GM19239 (cell line): ENCODE measurements at regions not wholly inside any gene's neighbourhood (a gene's known extent, or its start where the extent isn't known, plus 50 kb on each side); places are given as distances from the start of the nearest gene placed in this dataset.
"Not testable (repeated sequence)": the region's sequence is repeated elsewhere in the genome, so short reads cannot be mapped to it uniquely, and the experiment has no call there.

ENCODE experiments used
- DNase-seq: peaks from one replicate; pipeline ENCODE4 v3.0.0; 2011; ENCODE audit warnings: low spot score; ENCODE audit not compliant: insufficient read length
- FAIRE-seq: peaks from 2 replicates; lab custom pipeline; 2011; peaks lifted over from hg19 to GRCh38; lab: Jason Lieb, UNC

DNA sequence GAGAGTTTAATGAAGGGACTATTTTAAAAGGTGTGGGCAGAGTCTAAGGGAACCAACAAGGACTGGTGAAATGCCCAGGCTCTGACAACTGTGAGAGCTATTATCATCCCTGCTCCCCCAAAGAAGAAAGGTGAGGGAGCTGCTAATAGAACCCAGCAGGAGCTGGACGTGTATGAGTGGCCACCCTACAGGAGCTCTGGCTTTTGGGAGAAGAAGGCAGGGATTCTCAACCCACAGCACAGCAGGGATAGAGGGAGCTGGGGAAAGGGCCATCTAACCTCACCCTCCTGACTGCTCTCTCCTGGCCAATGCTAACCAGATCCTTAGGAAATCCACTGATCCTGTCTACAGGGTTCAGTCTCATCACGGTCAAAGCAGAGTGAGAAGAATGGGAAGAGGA lies 57.1 kb downstream of the GRIN2B start:
- DNase-seq (no peak), FAIRE-seq (no peak)

GRCh38 chr12:13918897-13919296 lies 62.5 kb downstream of the GRIN2B start:
- DNase-seq (no peak), FAIRE-seq (no peak)

DNA sequence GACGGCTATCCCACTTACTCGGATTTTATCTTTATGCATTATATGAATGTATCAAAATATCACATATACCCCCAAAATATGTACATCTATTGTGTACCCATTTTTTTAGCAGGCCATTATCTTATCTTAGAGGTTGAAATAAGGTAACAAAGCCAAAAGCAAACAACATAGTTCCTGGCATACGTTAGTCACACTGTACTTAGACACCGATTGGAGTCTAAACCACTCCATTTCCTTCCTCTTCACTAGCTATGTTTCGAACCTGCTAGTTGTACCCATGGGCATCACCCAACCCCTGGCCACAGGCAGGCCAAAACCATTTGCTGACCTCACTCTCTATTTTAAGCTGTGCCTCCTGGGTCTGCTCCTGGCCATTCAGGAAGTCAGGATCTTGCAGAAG lies 66.3 kb downstream of the GRIN2B start:
- DNase-seq (no peak), FAIRE-seq (no peak)

DNA sequence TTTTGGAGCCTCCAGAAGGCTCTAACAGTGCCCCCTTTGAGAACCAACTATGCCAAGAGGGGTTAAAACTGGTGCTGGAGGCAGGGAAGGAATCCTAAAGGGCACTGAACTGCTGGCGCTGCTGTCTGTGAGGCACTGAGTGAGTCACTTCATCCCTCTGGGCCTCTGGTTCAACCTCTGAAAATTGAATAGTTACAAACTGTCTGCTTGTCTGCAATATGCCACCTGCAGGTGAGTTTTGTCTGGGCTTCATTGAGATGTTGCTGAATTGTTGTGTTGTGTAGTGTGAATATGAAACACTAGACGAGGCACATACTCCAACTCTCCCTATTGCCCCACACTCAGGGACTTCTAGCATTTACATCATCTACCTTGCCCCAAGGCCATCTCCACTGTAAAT lies 68.0 kb downstream of the GRIN2B start:
- DNase-seq (no peak), FAIRE-seq (no peak)

DNA sequence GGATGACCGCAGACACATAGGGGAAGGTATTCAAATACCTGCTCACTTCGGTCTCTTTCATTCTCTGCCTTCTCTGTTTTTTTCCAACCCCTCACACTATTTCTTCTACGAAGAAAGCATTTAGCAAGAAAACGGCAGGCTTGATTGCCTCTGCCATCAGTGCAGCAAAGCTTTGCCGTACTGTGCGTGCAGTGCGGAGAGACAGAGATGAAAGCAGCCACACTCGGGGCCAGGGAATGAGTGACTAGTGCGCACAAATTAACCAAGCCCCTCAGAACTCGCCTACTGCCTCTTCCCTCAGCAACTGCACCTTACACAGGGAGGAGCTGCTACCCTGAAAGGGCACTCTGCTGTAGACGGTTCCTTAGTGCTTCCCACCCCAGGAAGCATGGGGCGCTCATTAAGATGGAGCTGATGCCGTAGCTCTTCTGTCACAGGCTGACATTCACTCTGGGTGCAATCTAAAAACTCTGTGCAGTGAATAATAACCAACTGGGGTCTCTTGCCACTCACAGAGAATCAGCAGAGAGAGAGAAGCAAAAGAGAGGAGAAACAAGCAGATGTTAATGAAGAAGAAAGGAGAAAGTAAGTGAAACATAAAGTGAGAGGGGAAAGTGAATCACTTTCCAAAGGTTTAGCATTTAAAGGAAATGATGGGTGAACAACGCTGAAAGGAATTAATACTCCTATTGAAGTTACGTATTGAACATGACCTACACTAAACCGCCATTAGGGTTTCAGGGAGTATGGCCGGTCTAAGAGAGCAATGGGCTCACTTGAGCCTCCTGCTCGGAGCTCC lies 69.4 kb downstream of the GRIN2B start:
- DNase-seq (no peak), FAIRE-seq (no peak)

- DNase-seq (no peak), FAIRE-seq (no peak)
These were observed 75.6 kb downstream of the GRIN2B start for GRCh38 chr12:13905794-13906193.

DNA sequence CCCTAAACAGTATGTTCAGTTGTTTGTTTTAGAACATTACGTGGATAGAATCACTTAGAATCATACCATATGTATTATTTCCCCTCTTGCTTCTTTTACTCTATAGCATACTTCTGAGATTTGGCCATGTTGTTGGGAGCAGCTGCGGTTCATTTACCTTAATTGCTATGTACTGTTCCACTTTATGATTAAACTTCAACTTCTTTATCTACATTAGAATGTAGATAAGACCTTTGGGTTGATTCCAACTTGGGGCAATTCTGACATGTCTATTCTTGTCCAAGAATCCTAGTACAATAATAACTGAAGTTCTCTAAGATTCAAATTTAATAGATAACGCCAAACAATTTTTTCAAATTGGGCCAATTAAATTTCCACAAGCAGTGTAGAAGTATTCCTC lies 80.7 kb downstream of the GRIN2B start:
- no peak for DNase-seq
- no peak for FAIRE-seq

GRCh38 chr12:13898387-13898786 lies 83.0 kb downstream of the GRIN2B start:
- not testable (repeated sequence) for FAIRE-seq, DNase-seq

DNA sequence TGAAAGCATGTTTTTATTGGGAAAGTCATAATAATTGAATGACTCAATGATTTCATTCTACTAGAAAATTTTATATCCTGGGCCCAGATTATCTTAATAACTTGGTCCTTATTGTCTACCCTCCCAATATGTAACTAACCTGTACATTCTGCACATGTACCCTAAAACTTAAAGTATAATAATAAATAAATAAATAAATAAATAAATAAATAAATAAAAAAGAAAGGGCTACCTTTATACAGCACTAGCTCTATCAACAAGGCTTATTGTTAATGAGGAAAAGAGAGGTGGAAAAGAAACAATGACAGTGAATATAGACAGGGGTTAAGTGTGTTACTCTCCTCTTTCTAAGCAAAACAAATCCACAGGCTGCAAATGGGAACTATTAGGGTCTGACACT lies 83.6 kb downstream of the GRIN2B start:
- DNase-seq (no peak), FAIRE-seq (no peak)

DNA sequence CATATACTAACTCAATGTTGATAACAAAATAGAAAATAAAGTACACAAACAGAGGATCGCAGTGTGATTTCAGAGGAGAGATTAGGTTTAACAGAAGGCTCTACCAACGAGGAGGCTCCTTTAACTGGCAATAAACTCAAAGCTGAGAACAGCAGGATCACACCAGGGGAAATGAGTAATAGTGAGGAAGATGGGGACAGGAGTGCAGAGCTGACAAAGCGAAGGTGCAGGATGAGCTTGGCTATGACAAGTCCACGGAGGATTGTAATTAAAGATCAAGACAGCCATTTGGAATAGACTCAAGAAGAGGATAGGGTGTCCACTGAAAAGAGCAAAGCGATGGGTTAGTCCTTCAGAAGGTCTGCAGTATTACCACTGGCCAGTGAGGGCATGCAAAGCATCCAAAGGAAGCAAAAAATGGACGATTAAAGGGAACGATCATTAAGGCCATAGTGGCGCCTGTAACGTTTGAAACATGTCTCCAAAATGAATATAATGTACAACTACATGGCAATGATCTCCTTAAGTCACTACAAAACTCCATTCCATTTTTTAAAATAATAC lies 85.3 kb downstream of the GRIN2B start:
- FAIRE-seq = no peak
- no peak for DNase-seq

GRCh38 chr12:13891902-13892301 lies 89.5 kb downstream of the GRIN2B start:
- FAIRE-seq = no peak
- no peak for DNase-seq

GRCh38 chr12:13890943-13891342 lies 90.5 kb downstream of the GRIN2B start:
- DNase-seq (no peak), FAIRE-seq (no peak)

DNA sequence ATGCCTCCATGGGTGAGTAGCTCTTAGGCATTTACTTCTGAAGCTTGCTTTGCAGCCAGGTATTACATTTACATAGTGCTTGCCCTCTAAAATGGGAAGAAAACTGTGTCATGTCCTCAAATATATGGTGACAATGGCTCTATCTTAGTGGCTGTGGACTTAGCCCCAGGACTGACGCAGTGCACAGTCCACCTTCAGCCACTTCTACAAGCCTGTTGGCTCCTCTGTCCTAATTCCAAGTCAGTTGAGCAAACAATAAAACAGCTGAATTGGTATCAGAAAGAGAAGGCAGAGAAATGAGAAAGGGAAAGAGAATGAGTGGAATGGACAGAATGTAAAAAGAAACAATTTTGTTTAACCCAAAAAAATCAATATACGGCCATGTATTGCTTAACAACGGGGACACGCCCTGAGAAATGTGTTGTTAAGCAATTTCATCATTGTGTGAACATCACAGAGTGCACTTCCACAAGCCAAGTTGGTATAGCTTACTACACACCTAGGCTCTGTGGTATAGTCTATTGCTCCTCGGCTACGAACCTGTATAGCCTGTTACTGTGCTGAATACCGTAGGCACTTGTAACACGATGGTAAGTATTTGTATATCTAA lies 93.5 kb downstream of the GRIN2B start:
- no peak for FAIRE-seq
- no peak for DNase-seq

- FAIRE-seq = no peak
These were observed 99.2 kb downstream of the GRIN2B start for GRCh38 chr12:13882176-13882575.

DNA sequence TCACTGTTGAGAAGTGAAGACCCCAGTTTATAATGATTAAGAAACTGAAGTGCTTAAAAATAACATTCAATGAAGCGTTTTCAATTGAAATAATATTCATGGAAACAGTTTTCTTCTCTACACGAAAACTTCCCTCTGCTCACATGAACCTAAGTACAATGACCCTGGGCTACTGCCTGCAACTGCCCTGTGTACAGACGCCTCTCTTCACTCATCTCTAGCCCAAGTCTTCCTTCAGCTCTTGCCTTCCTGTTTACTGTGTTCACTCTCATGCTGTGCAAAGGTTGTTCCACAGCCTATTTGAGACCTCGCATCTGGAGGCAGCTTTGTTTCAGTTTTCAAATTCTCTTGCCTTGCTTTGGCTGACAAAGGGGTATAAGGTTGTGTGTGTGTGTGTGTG lies 100.8 kb downstream of the GRIN2B start:
- FAIRE-seq = no peak

More at GRCh38 chr12:13882176-13882575, 99.2 kb downstream of the GRIN2B start:
- DNase-seq = no peak

DNA sequence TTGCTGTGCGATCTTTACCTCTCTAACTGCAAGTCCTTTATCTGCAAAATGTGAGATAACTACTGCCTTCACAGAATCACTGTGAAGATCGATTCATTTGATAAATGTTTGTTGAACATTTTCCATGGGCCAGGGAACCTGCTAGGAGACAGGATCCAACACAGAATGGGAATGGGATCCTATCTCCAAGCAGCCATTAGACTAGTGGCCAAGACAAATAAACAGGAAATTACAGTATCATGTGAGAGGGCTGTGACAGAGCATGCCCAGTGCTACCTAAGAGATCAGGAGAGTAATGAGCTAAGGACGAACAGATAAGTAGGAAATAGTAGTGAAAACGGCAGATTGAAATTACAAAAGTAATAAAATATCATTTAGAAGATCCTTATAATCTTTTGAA lies 105.7 kb downstream of the GRIN2B start:
- DNase-seq (no peak), FAIRE-seq (no peak)

More for the DNA sequence above, 100.8 kb downstream of the GRIN2B start:
- no peak for DNase-seq

DNA sequence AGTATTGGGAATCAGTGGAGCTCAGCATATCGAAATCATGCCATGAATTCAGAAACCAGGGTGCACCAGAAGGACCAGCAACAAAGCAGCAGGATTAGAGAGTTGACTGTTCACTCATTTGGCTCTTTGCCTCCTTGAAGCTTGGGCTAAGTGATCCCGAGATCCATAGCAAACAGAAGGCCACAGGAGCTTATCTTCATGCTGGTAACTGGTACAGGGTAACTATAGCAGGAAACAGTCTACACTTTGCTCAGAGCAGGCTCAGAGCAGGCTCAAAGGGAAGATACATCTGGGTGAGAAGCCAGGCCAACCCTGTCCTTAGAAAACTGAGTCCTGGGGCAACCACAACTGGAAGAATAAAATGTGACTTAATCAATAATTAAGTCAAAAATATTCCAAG lies 111.1 kb downstream of the GRIN2B start:
- DNase-seq = no peak
- FAIRE-seq = no peak

GRCh38 chr12:13864081-13864673 lies 117.2 kb downstream of the GRIN2B start:
- peak; percentile 83 for FAIRE-seq

GRCh38 chr12:13857750-13858149 lies 123.7 kb downstream of the GRIN2B start:
- no peak for FAIRE-seq
- no peak for DNase-seq

More at GRCh38 chr12:13864081-13864673, 117.2 kb downstream of the GRIN2B start:
- DNase-seq = peak; percentile 43

GRCh38 chr12:13853471-13853870 lies 127.9 kb downstream of the GRIN2B start:
- DNase-seq (no peak), FAIRE-seq (no peak)

DNA sequence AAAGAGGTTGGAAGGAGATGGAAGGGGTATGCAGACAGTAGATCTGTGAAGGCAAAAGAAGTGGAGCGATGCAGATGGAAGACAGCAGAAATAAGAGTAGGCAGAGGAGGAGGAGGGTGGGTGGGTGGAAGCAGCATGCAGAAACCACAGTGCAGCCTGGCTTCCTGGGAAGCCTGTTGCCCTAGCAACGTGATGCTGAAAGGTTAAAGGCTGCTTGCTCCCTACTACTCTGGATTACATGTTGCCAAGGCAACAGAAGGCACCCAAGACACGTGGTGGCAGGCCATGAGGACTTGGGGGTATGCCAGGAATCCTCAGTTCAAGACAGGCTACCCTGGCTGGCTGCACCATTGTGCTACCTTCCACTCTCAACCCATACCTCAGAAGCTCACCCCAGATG lies 129.6 kb downstream of the GRIN2B start:
- no peak for FAIRE-seq

More for the DNA sequence above, 129.6 kb downstream of the GRIN2B start:
- DNase-seq = no peak
